ENCODE measurements at regions not wholly inside any gene's neighbourhood (a gene's known extent, or its start where the extent isn't known, plus 50 kb on each side); places are given as distances from the start of the nearest gene placed in this dataset.

DNA sequence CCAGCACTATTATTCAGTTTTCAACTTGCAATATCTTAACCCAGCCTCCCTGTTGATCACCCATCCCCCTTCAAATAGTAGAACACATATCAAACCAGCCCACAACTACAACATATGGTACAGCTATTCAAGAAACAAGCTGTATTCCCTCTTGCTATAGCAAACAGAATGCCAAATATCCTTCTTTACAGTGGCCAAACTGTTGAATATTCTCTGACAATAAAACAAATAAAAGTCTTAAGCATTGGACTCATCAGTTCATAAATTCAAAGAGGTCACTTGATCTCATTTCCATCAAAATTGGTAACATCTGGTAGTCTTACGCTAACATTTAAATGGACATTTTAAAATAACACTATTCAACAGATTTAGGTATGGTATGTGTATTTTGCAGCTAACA, 350.8 kb downstream of the EFNA5 start:
- no TSS peak for BruUV-seq (replicated peaks)
- TF ChIP-seq BHLHE40 (IDR thresholded peaks at IDR 0.05; ENCODE audit: low read depth, low read length): no peak
- DNase-seq (no peak), ATAC-seq (ENCODE audit: low read depth) (no peak)
- Histone ChIP-seq H3K9ac (ENCODE audit: low read depth, low read length) (no peak overlapping the region), H2AK9ac (replicated peaks; ENCODE audit: low read depth, low read length, poor library complexity) (no peak overlapping the region), H2AK5ac (ENCODE audit: low read depth, low read length) (no peak overlapping the region), H2AFZ (replicated peaks; ENCODE audit: low read length, poor library complexity) (no peak overlapping the region), H4K20me1 (ENCODE audit: insufficient read depth, low read length) (no peaks in the 10 kb centered on the region), H2BK120ac (ENCODE audit: low read depth, low read length) (no peak overlapping the region), H3K23ac (ENCODE audit: low read depth, low read length) (no peak overlapping the region), H3K79me1 (ENCODE audit: low read depth in 1 of 2, low read length in 2 of 2) (no peaks in the 10 kb centered on the region), H3K9me3 (ENCODE audit: control insufficient read depth, insufficient read depth, low read length) (no peaks in the 10 kb centered on the region), H4K8ac (ENCODE audit: low read depth in 2 of 2, low read length in 2 of 2) (no peak overlapping the region), H3K27ac (ENCODE audit: insufficient read depth, low read length) (no peak overlapping the region), H3K56ac (ENCODE audit: extremely low read depth, insufficient read depth, low read length) (no peak overlapping the region), H3K4ac (ENCODE audit: low read depth, low read length) (no peak overlapping the region), H3K18ac (ENCODE audit: low read depth, low read length) (no peak overlapping the region), H3K4me3 (ENCODE audit: insufficient read depth, low read depth, low read length) (no peak overlapping the region), H4K5ac (ENCODE audit: low read depth, low read length) (no peak overlapping the region), H2BK5ac (ENCODE audit: low read depth, low read length, poor library complexity, severe bottlenecking) (no peak overlapping the region), H2BK15ac (ENCODE audit: low read depth, low read length) (no peak overlapping the region), H3K4me2 (ENCODE audit: low read depth, low read length) (no peak overlapping the region), H3K27me3 (ENCODE audit: control insufficient read depth, insufficient read depth, low read length) (no peaks in the 10 kb centered on the region; the same call in 1 of the 2 replicates), H3K4me1 (ENCODE audit: control insufficient read depth, insufficient read depth, low read length) (no peaks in the 10 kb centered on the region; the same call in 1 of the 2 replicates), H3K14ac (replicated peaks; ENCODE audit: low read depth, low read length) (no peak overlapping the region), H4K91ac (ENCODE audit: insufficient read depth, low read depth, low read length) (no peak overlapping the region), H2BK20ac (ENCODE audit: low read depth, low read length) (no peak overlapping the region), H3K36me3 (ENCODE audit: control insufficient read depth, insufficient read depth, low read length) (no peaks in the 10 kb centered on the region), H3K9me1 (ENCODE audit: insufficient read depth, low read length) (no peaks in the 10 kb centered on the region)
- POLR2A ChIA-PET (ENCODE audit: unreplicated experiment): no interaction called here
- in situ Hi-C loops (cut with MboI; ENCODE audit: low sequenced_read_pairs): no loop called here
- no CpG with 5 or more reads among the region's 1 CpG for WGBS, 2 experiments (ENCODE audit: extremely low coverage in 2 of 2, insufficient read length in 1 of 2)
- CTCF ChIA-PET: no interaction called here
- dilution Hi-C loops (cut with HindIII; ENCODE audit: low sequenced_read_pairs, unreplicated experiment): no loop called here
- intact Hi-C loops (cut with micrococcal nuclease): no loop called here

Measured in IMR-90 (cell line).